NCI-H2227 treated with DMSO at 0.1 percent for 48 hours (cell line): ENCODE measurements at regions not wholly inside any gene's neighbourhood (a gene's known extent, or its start where the extent isn't known, plus 50 kb on each side); places are given as distances from the start of the nearest gene placed in this dataset.

ENCODE experiments used
- DNase-seq: peaks from one replicate; lab custom pipeline; 2025; lab: John Stamatoyannopoulos, UW

DNA sequence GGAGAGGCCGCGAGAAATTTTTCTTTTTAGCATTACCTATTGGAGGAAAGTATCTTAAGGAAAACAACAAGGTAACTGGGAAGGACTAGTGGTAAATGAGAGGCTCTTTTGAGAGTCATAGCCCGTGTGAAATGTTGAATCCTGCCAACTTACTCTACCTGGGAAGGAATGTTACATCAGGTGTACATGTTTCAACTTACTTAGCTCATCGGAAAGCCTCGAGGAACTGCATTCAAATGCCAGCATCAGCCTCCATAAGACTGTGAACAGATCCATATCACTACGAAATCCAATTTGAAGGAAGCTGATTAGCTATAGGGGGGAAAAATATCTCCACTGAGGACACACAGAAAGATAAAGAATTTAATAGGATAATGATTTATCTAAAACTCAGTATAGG lies 72.3 kb upstream of the PDZRN3 start:
- no peak for DNase-seq

DNA sequence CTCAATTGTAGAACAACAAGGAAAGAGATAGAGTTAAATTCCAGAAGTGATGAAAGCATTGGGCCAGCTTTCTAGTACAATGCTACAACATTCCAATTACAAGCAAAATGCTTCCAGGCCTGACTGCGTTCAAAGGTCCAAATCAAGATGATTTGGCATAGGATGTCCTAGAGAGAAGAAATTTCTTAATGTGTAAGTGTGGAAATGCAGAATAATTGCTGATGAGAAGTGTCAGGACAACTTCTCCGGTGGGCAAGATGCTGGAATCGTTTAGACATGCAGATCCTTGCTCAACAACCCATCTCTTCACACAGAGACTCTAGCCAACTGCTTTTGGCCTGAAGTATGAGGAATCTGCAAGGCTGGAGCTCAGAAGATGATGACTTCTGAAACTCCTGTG lies 71.1 kb upstream of the PDZRN3 start:
- no peak for DNase-seq

DNA sequence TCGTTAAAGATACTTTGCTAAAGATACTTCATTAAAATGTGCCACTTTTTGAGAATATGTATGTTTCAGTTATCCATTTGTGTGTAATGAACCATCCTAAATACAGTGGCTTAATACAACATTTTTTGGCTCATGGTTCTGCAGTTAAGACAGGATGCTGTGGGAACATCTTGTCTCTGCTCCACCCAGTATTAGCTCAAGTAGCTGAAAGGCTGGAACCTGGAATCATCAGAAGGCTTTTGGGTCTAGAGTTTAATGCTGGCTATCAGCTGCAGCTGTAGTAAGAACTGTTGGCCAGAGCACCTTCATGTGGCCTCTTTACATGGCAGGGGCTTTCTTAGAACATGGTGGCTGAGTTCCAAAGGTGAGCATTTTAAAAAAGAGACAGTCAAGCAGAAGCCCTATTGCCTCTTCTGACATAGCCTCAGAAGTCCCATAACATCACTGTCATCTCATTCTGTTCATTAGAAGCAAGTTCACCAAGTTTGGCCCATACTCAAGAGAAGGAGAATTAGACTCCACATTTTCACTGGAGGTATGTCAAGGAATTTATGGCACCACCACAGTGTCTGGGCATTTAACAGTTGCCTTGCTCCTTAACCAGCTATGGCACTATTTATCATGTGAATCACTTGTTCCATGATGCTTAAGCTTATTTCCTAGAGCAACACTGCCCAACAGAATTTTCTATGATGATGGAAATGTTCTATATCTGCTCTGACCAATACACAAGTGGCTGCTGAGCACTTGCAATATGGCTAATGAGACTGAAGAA lies 70.4 kb upstream of the PDZRN3 start:
- no peak for DNase-seq

DNA sequence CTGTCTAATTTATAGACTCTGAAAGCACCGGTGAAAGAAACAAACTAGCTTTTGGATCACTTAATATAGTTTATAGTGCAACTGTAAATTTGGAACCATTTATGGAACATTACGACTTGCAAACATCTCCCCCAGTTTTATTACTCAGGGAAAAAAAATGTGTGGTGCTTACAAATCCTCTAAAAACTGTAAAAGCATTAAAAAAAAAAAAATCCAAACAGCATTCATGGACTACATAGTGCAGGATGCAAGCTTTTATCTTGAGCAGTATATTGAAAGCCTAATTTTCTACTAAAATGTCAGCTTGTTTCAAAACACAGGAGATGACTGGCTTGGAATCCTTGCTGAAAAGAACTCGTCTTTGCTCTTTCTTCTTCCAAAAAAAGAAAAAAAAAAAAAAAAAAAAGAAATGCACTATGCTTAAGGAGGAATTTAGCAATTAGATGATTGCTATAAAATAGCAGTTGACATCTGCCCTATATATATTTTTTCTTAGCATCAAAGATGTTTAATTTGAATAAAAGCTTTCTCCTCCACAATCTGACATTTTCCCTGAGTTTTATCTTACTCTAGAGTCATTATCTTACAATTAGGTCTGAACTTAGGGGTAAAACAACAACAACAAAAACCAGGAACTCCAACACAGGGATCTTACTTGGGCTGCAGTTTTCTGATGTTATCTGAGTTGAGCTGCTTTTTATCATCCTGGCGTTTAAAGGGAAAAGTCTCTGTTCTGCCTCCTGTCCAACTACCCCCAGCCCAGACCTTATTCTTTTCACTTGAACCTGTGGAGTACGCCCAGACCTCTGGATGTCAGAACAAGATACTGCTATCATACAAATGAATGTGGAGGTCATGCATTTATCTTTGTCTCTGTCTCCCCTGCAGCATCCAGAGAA lies 62.6 kb upstream of the PDZRN3 start:
- no peak for DNase-seq

DNA sequence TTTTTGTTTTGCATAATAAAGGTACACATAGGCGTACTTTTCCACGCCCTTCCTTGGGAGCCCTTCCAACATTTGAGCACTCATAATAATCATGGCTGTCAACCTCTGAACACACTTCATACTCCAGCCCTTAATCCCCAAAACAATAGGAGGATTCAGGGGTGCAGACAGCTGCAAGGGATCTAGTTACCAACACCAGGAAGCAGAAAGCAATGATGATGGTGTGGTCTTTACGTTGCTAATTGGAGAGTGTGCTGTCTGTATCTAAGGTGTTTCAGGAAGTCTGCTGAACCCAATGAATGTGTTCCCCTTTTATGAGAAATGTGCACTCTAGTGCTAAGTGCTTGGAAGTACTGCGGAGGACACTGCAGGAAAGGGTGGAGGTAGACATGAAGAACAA lies 60.3 kb upstream of the PDZRN3 start:
- DNase-seq = no peak

DNA sequence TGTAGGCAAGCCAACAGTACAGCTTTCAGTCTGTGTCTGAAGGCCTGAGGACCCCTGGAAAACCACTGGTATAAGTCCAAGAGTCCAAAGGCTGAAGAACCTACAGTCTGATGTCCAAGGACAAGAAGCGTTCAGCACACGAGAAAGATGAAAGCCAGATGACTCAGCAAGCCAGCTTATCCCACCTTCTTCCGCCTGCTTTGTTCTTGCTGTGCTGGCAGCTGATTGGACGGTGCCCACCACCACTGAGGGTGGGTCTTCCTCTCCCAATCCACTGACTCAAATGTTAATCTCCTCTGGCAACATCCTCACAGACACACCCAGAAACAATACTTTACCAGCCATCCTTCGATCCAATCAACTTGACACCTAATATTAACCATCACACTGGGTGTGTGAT lies 59.0 kb upstream of the PDZRN3 start:
- no peak for DNase-seq

GRCh38 chr3:73681610-73682009 lies 56.9 kb upstream of the PDZRN3 start:
- DNase-seq = no peak

DNA sequence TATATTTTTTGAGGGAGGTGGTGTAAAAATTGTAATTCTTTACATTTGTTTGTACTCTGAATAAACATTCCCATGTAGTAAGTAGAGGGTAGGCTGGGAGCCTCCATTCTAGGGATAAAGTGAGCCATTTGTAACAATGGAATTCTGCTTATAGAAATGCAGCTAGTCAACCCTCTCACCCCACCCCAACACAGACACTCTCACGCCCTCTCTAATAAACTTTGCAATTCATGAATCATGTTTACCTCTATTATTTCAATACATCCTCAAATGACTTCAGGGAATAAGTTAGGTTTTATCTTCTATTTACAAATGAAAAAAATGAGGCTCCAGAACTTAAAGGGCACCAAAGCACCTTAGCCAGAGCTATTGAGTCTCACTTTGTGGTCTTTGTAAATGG lies 56.5 kb upstream of the PDZRN3 start:
- DNase-seq = no peak

DNA sequence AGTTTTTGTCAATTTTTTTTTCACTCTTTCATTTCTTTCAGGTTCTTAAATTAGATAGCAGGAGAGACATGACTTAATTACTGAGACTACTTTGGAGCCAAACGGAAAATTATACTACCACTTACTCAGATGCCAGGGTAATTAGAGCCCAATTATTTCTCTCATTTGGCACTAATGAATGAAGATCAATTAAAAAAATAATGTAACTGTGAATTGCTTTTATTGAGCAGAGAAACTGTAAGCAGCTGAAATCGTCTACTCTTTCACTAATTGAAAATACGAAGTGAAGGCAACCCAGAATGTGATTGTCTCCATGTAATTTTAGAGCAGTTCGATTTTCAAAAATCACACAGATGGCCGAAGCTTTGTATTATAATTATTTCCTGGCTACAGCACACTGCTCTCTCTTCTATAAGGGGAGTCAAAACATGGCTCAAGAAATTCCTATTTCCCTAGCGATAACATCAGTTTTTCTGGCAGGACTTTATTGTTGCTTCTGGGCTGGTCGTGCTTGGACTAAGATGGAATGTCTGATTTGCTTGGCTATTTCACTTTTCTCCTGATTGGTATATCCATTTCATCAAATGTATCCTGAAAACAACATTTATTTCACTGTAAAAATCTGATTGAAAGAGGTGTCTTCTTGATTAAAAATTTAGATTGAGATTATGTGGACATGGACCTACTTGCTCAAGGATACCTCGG lies 55.8 kb upstream of the PDZRN3 start:
- no peak for DNase-seq

- no peak for DNase-seq
These were observed 52.7 kb upstream of the PDZRN3 start for GRCh38 chr3:73677336-73678024.
